Activated CD8-positive, alpha-beta T cell treated with anti-CD3 and anti-CD28 coated beads for 36 hours (primary cell): ENCODE measurements at regions not wholly inside any gene's neighbourhood (a gene's known extent, or its start where the extent isn't known, plus 50 kb on each side); places are given as distances from the start of the nearest gene placed in this dataset.

Source experiments
- ATAC-seq: fragments of 200-7000 bp; cut with Tn5 transposase; one replicate; pipeline ENCODE4 v1.10.0; 2021; ENCODE audit warnings: mild to moderate bottlenecking, moderate library complexity
- CTCF ChIA-PET: fragments of 350-600 bp; sonication (Branson Sonifier 250); formaldehyde crosslinking; loops from one replicate; lab custom pipeline; 2021; ENCODE audit warnings: antibody characterized with exemption; lab: Charles Lee
- POLR2A ChIA-PET: fragments of 350-600 bp; sonication (Branson Sonifier 250); formaldehyde crosslinking; loops from one replicate; lab custom pipeline; 2021; ENCODE audit warnings: antibody characterized with exemption; lab: Charles Lee
- DNase-seq: peaks from one replicate; pipeline ENCODE4 v3.0.0-alpha.2; 2020
- H3K27ac Mint-ChIP-seq: one replicate; pipeline ENCODE4 v1.8.0; 2021; ENCODE audit warnings: mild to moderate bottlenecking, mixed read lengths
- H3K27me3 Mint-ChIP-seq: one replicate; pipeline ENCODE4 v1.8.0; 2021; ENCODE audit warnings: mixed read lengths
- H3K36me3 Mint-ChIP-seq: one replicate; pipeline ENCODE4 v1.8.0; 2021; ENCODE audit warnings: low read depth, mixed read lengths
- H3K4me1 Mint-ChIP-seq: one replicate; pipeline ENCODE4 v1.8.0; 2021; ENCODE audit warnings: low read depth, mixed read lengths
- H3K4me3 Mint-ChIP-seq: one replicate; pipeline ENCODE4 v1.8.0; 2021; ENCODE audit warnings: mild to moderate bottlenecking, moderate library complexity, mixed read lengths
- H3K9me3 Mint-ChIP-seq: one replicate; pipeline ENCODE4 v1.8.0; 2021; ENCODE audit warnings: mixed read lengths
- intact Hi-C: fragments of 100-400 bp; cut with micrococcal nuclease; formaldehyde crosslinking; loops from one replicate; pipeline ENCODE4 v1.10.0; 2022
- TF ChIP-seq, protein P1 (sequence below): fragments of 200-600 bp; IDR thresholded peaks from one replicate; pipeline ENCODE4 v1.8.0; 2022; ENCODE audit warnings: antibody characterized with exemption, mild to moderate bottlenecking

- H3K9me3 Mint-ChIP-seq = no peaks in the 10 kb centered on the region
- H3K36me3 Mint-ChIP-seq = no peaks in the 10 kb centered on the region
- H3K4me3 Mint-ChIP-seq = no peak overlapping the region
- intact Hi-C loops = no loop called here
- ATAC-seq (no peak), DNase-seq (no peak)
- H3K4me1 Mint-ChIP-seq = no peaks in the 10 kb centered on the region
- POLR2A ChIA-PET = no interaction called here
- TF ChIP-seq, protein P1, sequence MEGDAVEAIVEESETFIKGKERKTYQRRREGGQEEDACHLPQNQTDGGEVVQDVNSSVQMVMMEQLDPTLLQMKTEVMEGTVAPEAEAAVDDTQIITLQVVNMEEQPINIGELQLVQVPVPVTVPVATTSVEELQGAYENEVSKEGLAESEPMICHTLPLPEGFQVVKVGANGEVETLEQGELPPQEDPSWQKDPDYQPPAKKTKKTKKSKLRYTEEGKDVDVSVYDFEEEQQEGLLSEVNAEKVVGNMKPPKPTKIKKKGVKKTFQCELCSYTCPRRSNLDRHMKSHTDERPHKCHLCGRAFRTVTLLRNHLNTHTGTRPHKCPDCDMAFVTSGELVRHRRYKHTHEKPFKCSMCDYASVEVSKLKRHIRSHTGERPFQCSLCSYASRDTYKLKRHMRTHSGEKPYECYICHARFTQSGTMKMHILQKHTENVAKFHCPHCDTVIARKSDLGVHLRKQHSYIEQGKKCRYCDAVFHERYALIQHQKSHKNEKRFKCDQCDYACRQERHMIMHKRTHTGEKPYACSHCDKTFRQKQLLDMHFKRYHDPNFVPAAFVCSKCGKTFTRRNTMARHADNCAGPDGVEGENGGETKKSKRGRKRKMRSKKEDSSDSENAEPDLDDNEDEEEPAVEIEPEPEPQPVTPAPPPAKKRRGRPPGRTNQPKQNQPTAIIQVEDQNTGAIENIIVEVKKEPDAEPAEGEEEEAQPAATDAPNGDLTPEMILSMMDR = no peak
- peaks cover 9% of the 10 kb centered on the region for H3K27me3 Mint-ChIP-seq
- CTCF ChIA-PET = no interaction called here
- no peak overlapping the region for H3K27ac Mint-ChIP-seq
Measured at GRCh38 chr21:36543924-36544323, 64.0 kb upstream of the CLDN14 start.

DNA sequence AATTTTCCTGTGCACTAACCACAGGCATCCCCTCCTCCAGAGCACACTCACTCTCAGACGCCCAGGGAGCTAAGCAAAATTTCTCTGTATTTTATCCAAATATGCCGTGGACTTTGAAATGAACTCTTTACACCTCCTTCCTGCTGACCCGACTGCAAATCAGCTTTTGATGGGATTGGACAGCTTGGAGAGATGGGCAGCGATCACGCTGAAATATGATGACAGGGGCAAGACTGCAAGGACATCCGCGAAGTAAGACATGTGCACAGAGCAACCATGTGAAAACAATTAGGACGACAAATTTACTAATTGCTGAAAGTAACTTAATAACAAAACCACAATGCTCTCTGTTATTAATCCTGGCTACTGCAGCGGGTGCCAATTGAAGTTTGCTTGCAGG lies 64.6 kb upstream of the CLDN14 start:
- Mint-ChIP-seq H3K27ac (no peak overlapping the region), H3K9me3 (no peaks in the 10 kb centered on the region), H3K4me3 (no peak overlapping the region), H3K27me3 (peaks cover 9% of the 10 kb centered on the region), H3K4me1 (no peaks in the 10 kb centered on the region), H3K36me3 (no peaks in the 10 kb centered on the region)
- TF ChIP-seq, protein P1 = no peak
- intact Hi-C loops = no loop called here
- ATAC-seq = no peak
- CTCF ChIA-PET = no interaction called here
- no peak for DNase-seq
- POLR2A ChIA-PET = no interaction called here

DNA sequence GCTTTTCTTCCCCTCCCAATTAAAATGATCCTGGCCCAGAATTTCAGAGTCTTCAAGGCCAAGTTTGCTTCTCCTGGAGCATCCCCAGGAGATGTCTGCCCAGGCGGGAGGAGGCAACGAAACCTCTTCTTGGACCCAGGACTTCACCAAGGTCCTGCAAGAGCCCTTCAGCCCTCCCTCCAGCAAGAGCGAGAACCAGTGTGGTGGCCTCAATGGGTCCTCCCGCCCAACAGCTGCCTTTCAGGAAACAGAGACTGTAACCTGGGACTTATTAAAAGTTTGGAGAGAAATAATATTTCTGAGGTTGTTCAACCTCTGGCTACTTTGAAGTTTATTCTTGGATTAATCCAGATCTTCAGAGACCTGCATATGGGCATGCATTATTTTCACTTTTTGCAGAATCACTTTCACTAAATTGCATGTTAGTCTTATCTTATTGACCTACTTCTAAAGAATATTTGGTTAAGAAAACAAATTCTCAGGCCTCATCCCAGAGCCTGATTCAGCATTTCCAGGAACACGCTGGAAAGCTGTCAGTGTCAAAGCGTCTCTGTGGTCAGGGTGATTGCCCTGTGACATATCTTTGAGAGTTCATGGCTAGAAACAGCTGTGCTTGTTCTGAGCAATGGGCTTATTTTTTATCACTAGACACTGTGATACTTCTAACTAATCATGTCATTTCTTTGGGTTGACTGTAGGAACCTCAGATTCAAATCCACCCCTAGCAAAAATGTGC lies 66.0 kb upstream of the CLDN14 start:
- intact Hi-C loops = no loop called here

GRCh38 chr21:36547464-36547863 lies 67.5 kb upstream of the CLDN14 start:
- no peak overlapping the region for H3K27ac Mint-ChIP-seq
- TF ChIP-seq, protein P1 = no peak
- DNase-seq (no peak), ATAC-seq (no peak)
- H3K4me3 Mint-ChIP-seq = no peak overlapping the region
- peaks cover 4% of the 10 kb centered on the region for H3K27me3 Mint-ChIP-seq
- CTCF ChIA-PET = interaction anchor here (1.7 kb wide), 1 partner anchor 83 kb away, joined by 5 read pairs; no protein-coding TSS in a partner anchor
- no peaks in the 10 kb centered on the region for H3K36me3 Mint-ChIP-seq
- intact Hi-C loops = no loop called here
- POLR2A ChIA-PET = interaction anchor here (0.9 to 1.1 kb wide), 2 partner anchors 13 to 20 kb away, joined by 3 read pairs; no protein-coding TSS in a partner anchor
- H3K9me3 Mint-ChIP-seq = no peaks in the 10 kb centered on the region
- no peaks in the 10 kb centered on the region for H3K4me1 Mint-ChIP-seq

More for the DNA sequence above, 66.0 kb upstream of the CLDN14 start:
- H3K27ac Mint-ChIP-seq = no peak overlapping the region
- no peaks in the 10 kb centered on the region for H3K36me3 Mint-ChIP-seq
- no peak for ATAC-seq
- ChIA-PET POLR2A (no interaction called here), CTCF (no interaction called here)
- no peaks in the 10 kb centered on the region for H3K4me1 Mint-ChIP-seq
- no peaks in the 10 kb centered on the region for H3K9me3 Mint-ChIP-seq
- no peak for DNase-seq
- peaks cover 9% of the 10 kb centered on the region for H3K27me3 Mint-ChIP-seq
- H3K4me3 Mint-ChIP-seq = no peak overlapping the region
- TF ChIP-seq, protein P1 = no peak

- Mint-ChIP-seq H3K9me3 (no peaks in the 10 kb centered on the region), H3K36me3 (no peaks in the 10 kb centered on the region), H3K27ac (no peak overlapping the region), H3K4me1 (no peaks in the 10 kb centered on the region), H3K4me3 (no peak overlapping the region), H3K27me3 (peaks cover 2% of the 10 kb centered on the region)
- TF ChIP-seq, protein P1 = no peak
- no peak for DNase-seq
- ChIA-PET POLR2A (no interaction called here), CTCF (interaction anchor here (1.7 kb wide), 1 partner anchor 82 kb away, joined by 5 read pairs; no protein-coding TSS in a partner anchor)
- no peak for ATAC-seq
- intact Hi-C loops = no loop called here
Measured at GRCh38 chr21:36548866-36549265, 68.9 kb upstream of the CLDN14 start.
